ENCODE measurements at regions not wholly inside any gene's neighbourhood (a gene's known extent, or its start where the extent isn't known, plus 50 kb on each side); places are given as distances from the start of the nearest gene placed in this dataset.
A peak's percentile ranks its signal among the peaks of the same experiment; 100 is the strongest.

GRCh38 chr5:74277418-74277817 lies 363.1 kb downstream of the ENC1 start:
- peaks cover 10% of the 10 kb centered on the region for H3K27me3 Mint-ChIP-seq (ENCODE audit: unreplicated experiment)
- DNase-seq: no peak
- peaks cover 14% of the 10 kb centered on the region for H3K9me3 Mint-ChIP-seq (ENCODE audit: unreplicated experiment)
- TF ChIP-seq, protein P1, sequence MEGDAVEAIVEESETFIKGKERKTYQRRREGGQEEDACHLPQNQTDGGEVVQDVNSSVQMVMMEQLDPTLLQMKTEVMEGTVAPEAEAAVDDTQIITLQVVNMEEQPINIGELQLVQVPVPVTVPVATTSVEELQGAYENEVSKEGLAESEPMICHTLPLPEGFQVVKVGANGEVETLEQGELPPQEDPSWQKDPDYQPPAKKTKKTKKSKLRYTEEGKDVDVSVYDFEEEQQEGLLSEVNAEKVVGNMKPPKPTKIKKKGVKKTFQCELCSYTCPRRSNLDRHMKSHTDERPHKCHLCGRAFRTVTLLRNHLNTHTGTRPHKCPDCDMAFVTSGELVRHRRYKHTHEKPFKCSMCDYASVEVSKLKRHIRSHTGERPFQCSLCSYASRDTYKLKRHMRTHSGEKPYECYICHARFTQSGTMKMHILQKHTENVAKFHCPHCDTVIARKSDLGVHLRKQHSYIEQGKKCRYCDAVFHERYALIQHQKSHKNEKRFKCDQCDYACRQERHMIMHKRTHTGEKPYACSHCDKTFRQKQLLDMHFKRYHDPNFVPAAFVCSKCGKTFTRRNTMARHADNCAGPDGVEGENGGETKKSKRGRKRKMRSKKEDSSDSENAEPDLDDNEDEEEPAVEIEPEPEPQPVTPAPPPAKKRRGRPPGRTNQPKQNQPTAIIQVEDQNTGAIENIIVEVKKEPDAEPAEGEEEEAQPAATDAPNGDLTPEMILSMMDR (IDR thresholded peaks at IDR 0.05; ENCODE audit: partially characterized antibody, unreplicated experiment): no peak
- H3K36me3 Mint-ChIP-seq (ENCODE audit: unreplicated experiment): no peaks in the 10 kb centered on the region
- H3K4me1 Mint-ChIP-seq (ENCODE audit: low read depth, unreplicated experiment): peaks cover 54% of the 10 kb centered on the region
- H3K27ac Mint-ChIP-seq (ENCODE audit: unreplicated experiment): peak overlapping the region; percentile 70
- H3K4me3 Mint-ChIP-seq (ENCODE audit: unreplicated experiment): peak overlapping the region; percentile 22

DNA sequence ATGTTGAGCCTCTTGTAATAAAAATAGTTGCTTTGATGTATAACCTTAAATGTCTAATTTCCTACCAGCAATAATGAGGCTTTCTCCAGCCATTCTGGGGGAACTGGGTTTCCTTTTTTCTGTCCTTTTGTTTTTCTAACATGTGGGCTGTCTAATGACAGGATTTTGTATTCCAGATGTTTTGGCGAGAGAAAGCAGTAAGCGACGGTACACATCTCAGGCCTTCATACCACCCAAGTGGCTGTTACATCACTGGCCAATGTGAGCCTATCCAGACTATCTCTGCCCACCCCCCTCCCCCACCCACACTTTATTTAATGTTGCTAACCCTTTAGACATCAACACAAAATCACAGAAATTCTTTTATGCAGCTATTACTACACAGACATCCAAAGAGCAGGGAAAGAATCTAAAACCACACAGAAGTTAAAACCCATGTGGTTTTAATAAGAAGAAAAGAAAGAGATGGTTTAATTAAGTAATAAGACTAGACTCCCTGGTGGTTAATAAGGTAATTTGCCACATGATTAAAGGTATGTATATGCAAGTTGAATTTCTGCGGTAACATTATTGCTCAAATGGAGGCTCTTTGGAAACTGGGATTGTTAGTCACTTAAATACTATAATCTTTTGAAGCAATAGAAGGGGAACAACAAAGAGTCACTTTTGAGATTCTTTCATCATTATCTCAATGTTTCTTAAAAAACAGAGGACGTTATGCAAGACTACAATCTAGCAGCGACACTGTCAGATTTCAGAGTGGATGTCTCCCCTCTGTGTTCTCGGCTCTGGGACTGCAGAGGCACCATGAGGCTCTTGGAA lies 365.1 kb downstream of the ENC1 start:
- TF ChIP-seq, protein P1 (IDR thresholded peaks at IDR 0.05; ENCODE audit: partially characterized antibody, unreplicated experiment): no peak
- H3K27ac Mint-ChIP-seq (ENCODE audit: unreplicated experiment): no peak overlapping the region
- H3K36me3 Mint-ChIP-seq (ENCODE audit: unreplicated experiment): no peaks in the 10 kb centered on the region
- H3K4me1 Mint-ChIP-seq (ENCODE audit: low read depth, unreplicated experiment): peaks cover 43% of the 10 kb centered on the region
- no peak for DNase-seq
- H3K27me3 Mint-ChIP-seq (ENCODE audit: unreplicated experiment): peaks cover 10% of the 10 kb centered on the region
- H3K4me3 Mint-ChIP-seq (ENCODE audit: unreplicated experiment): no peak overlapping the region
- H3K9me3 Mint-ChIP-seq (ENCODE audit: unreplicated experiment): peaks cover 11% of the 10 kb centered on the region

GRCh38 chr5:74274326-74274725 lies 366.2 kb downstream of the ENC1 start:
- no peaks in the 10 kb centered on the region for H3K36me3 Mint-ChIP-seq (ENCODE audit: unreplicated experiment)
- no peak overlapping the region for H3K4me3 Mint-ChIP-seq (ENCODE audit: unreplicated experiment)
- peaks cover 9% of the 10 kb centered on the region for H3K9me3 Mint-ChIP-seq (ENCODE audit: unreplicated experiment)
- H3K27me3 Mint-ChIP-seq (ENCODE audit: unreplicated experiment): peaks cover 10% of the 10 kb centered on the region
- H3K4me1 Mint-ChIP-seq (ENCODE audit: low read depth, unreplicated experiment): peaks cover 37% of the 10 kb centered on the region
- TF ChIP-seq, protein P1 (IDR thresholded peaks at IDR 0.05; ENCODE audit: partially characterized antibody, unreplicated experiment): no peak
- DNase-seq: no peak
- H3K27ac Mint-ChIP-seq (ENCODE audit: unreplicated experiment): no peak overlapping the region

GRCh38 chr5:74272831-74273451 lies 367.6 kb downstream of the ENC1 start:
- no peak overlapping the region for H3K27ac Mint-ChIP-seq (ENCODE audit: unreplicated experiment)
- H3K27me3 Mint-ChIP-seq (ENCODE audit: unreplicated experiment): peaks cover 10% of the 10 kb centered on the region
- H3K4me1 Mint-ChIP-seq (ENCODE audit: low read depth, unreplicated experiment): peaks cover 25% of the 10 kb centered on the region
- peaks cover 9% of the 10 kb centered on the region for H3K9me3 Mint-ChIP-seq (ENCODE audit: unreplicated experiment)
- H3K4me3 Mint-ChIP-seq (ENCODE audit: unreplicated experiment): no peak overlapping the region
- H3K36me3 Mint-ChIP-seq (ENCODE audit: unreplicated experiment): no peaks in the 10 kb centered on the region
- DNase-seq: no peak
- TF ChIP-seq, protein P1 (IDR thresholded peaks at IDR 0.05; ENCODE audit: partially characterized antibody, unreplicated experiment): no peak
